ENCODE measurements at regions not wholly inside any gene's neighbourhood (a gene's known extent, or its start where the extent isn't known, plus 50 kb on each side); places are given as distances from the start of the nearest gene placed in this dataset.

DNA sequence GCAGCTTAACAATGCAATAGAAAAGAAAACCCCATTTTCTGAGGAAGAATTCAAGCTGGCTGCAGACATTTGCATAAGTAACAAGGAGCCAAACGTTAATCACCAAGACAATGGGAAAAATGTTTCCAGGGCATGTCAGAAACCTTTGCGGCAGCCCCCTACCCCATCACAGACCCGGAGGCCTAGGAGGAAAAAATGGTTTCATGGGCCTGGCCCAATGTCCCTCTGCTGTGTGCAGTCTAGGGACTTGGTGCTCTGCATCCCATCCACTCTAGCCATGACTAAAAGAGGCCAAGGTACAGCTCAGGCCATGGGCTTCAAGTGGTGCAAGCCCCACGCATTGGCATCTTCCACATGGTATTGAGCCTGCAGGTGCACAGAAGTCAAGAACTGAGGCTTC lies 147.0 kb upstream of the NR3C2 start:
- ChIA-PET POLR2A (ENCODE audit: partially characterized antibody) (no interaction called here), CTCF (ENCODE audit: partially characterized antibody) (no interaction called here)
- Histone ChIP-seq H2BK15ac (ENCODE audit: low read length) (no peak overlapping the region), H3K4me3 (ENCODE audit: extremely low read depth in 1 of 4, insufficient read depth in 2 of 4, low read depth in 3 of 4, low read length in 4 of 4) (no peak overlapping the region), H3K27ac (ENCODE audit: low read depth, low read length) (no peak overlapping the region), H4K8ac (ENCODE audit: extremely low read depth, insufficient read depth, low read length) (no peak overlapping the region), H3K36me3 (ENCODE audit: control insufficient read depth in 2 of 4, insufficient read depth in 4 of 4, low read length in 3 of 4) (peaks cover 0 to 4% (median 0%) of the 10 kb centered on the region in 4 experiments; a peak in 2 of 8 replicates), H3K27me3 (replicated peaks in 1 of 4; ENCODE audit: control insufficient read depth in 3 of 4, extremely low read depth in 1 of 4, insufficient read depth in 3 of 4, low read length in 3 of 4) (no peaks in the 10 kb centered on the region), H2BK12ac (ENCODE audit: low read depth, low read length) (no peak overlapping the region), H4K5ac (ENCODE audit: insufficient read length, low read depth, low read length) (no peak overlapping the region), H3K23me2 (ENCODE audit: low read depth, low read length) (no peaks in the 10 kb centered on the region), H4K20me1 (replicated peaks in 1 of 2; ENCODE audit: control insufficient read depth in 1 of 2, insufficient read depth in 2 of 2, low read length in 2 of 2) (no peaks in the 10 kb centered on the region), H3K9ac (replicated peaks in 1 of 4; ENCODE audit: extremely low read depth in 1 of 4, low read depth in 3 of 4, low read length in 3 of 4) (no peak overlapping the region), H3K9me3 (ENCODE audit: insufficient read depth in 2 of 2, low read depth in 1 of 2, low read length in 1 of 2) (peaks cover 10 to 15% of the 10 kb centered on the region in 2 experiments), H3K18ac (ENCODE audit: extremely low read depth, low read length) (no peak overlapping the region), H3K4me1 (replicated peaks in 1 of 4; ENCODE audit: control insufficient read depth in 3 of 4, insufficient read depth in 4 of 4, low read length in 3 of 4) (no peaks in the 10 kb centered on the region), H2AK5ac (ENCODE audit: low read depth, low read length) (no peak overlapping the region), H2BK20ac (ENCODE audit: low read length) (no peak overlapping the region), H2BK5ac (ENCODE audit: low read depth, low read length) (no peak overlapping the region), H3K14ac (ENCODE audit: insufficient read length) (no peak overlapping the region), H3K79me2 (ENCODE audit: control insufficient read depth in 1 of 2, insufficient read depth in 2 of 2, low read length in 2 of 2) (no peaks in the 10 kb centered on the region), H2BK120ac (replicated peaks; ENCODE audit: low read depth, low read length) (no peak overlapping the region), H3K4ac (replicated peaks; ENCODE audit: insufficient read length, low read depth, low read length) (no peak overlapping the region), H4K91ac (replicated peaks; ENCODE audit: insufficient read length, low read length) (no peak overlapping the region), H3K23ac (ENCODE audit: insufficient read length) (no peak overlapping the region), H3K4me2 (ENCODE audit: insufficient read depth in 1 of 2, low read depth in 2 of 2, low read length in 2 of 2) (no peak overlapping the region), H3K56ac (replicated peaks; ENCODE audit: insufficient read length, low read depth, low read length) (no peak overlapping the region), H3K79me1 (ENCODE audit: low read depth, low read length) (no peaks in the 10 kb centered on the region), H2AFZ (ENCODE audit: low read length) (no peak overlapping the region)
- 93% methylated on average over 4 of the region's 4 CpGs; no CpG with 5 or more reads in 1 of the 2 experiments for WGBS, 2 experiments (ENCODE audit: extremely low coverage in 1 of 2, insufficient coverage in 1 of 2, insufficient read length in 1 of 2, insufficient replicate concordance in 2 of 2, low coverage in 1 of 2, low lambda C conversion rate in 2 of 2, missing lambda C conversion rate in 1 of 2)
- FAIRE-seq (no peak), DNase-seq (ENCODE audit: low read depth in 1 of 2, low spot score in 2 of 2) (no peak)
- TF ChIP-seq POU5F1 (IDR thresholded peaks at IDR 0.05; ENCODE audit: low read depth, low read length) (no peak), SUZ12 (IDR thresholded peaks at IDR 0.05; ENCODE audit: low read length) (no peak), SIX5 (IDR thresholded peaks at IDR 0.05; ENCODE audit: low read depth, low read length) (no peak), CEBPB (IDR thresholded peaks at IDR 0.05; ENCODE audit: low read depth, low read length) (no peak), NRF1 (IDR thresholded peaks at IDR 0.05; ENCODE audit: low read depth, low read length) (no peak), ZNF274 (IDR thresholded peaks at IDR 0.05; ENCODE audit: borderline replicate concordance, extremely low read depth, low read length) (no peak)
- TF ChIP-seq, protein P1, sequence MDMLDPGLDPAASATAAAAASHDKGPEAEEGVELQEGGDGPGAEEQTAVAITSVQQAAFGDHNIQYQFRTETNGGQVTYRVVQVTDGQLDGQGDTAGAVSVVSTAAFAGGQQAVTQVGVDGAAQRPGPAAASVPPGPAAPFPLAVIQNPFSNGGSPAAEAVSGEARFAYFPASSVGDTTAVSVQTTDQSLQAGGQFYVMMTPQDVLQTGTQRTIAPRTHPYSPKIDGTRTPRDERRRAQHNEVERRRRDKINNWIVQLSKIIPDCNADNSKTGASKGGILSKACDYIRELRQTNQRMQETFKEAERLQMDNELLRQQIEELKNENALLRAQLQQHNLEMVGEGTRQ (IDR thresholded peaks at IDR 0.05; ENCODE audit: low read length), result no peak

Measured in H1 (cell line).